Retinal pigment epithelial cell (primary cell): ENCODE measurements at regions not wholly inside any gene's neighbourhood (a gene's known extent, or its start where the extent isn't known, plus 50 kb on each side); places are given as distances from the start of the nearest gene placed in this dataset.
"Not testable (repeated sequence)": the region's sequence is repeated elsewhere in the genome, so short reads cannot be mapped to it uniquely, and the experiment has no call there.

Source experiments
- DNase-seq: peaks from one replicate; pipeline ENCODE4 v3.0.0-alpha.2; 2010; ENCODE audit warnings: low read depth
- H3K4me3 ChIP-seq: 2 replicates; pipeline ENCODE4 v1.5.1; 2011; ENCODE audit warnings: mild to moderate bottlenecking, low read length, control low read depth, moderate library complexity
- CTCF ChIP-seq: conservative IDR thresholded peaks from 2 replicates; pipeline ENCODE4 v1.5.1; 2011; ENCODE audit warnings: low read depth, low read length, control low read depth, inconsistent platforms

- H3K4me3 ChIP-seq, result no peak overlapping the region
- no peak for DNase-seq
- no peak for TF ChIP-seq CTCF
Observed at GRCh38 chr2:187877391-187877790, 323.2 kb upstream of the TFPI start.

GRCh38 chr2:187878112-187878511 is 323.9 kb upstream of the TFPI start:
- H3K4me3 ChIP-seq, result no peak overlapping the region
- no peak for DNase-seq
- TF ChIP-seq CTCF, result no peak

GRCh38 chr2:187879491-187879890 is 325.3 kb upstream of the TFPI start:
- DNase-seq, result peak; percentile 59
- H3K4me3 ChIP-seq, result no peak overlapping the region
- TF ChIP-seq CTCF, result no peak

GRCh38 chr2:187884003-187884402 is 329.8 kb upstream of the TFPI start:
- TF ChIP-seq CTCF, result no peak
- no peak overlapping the region for H3K4me3 ChIP-seq
- DNase-seq, result no peak

GRCh38 chr2:187890690-187891089 is 336.5 kb upstream of the TFPI start:
- no peak overlapping the region for H3K4me3 ChIP-seq
- TF ChIP-seq CTCF, result no peak
- DNase-seq, result no peak

GRCh38 chr2:187900021-187900420 is 345.8 kb upstream of the TFPI start:
- no peak for TF ChIP-seq CTCF
- no peak overlapping the region for H3K4me3 ChIP-seq
- DNase-seq, result no peak

- no peak for TF ChIP-seq CTCF
- no peak overlapping the region for H3K4me3 ChIP-seq
- DNase-seq, result no peak
Observed at GRCh38 chr2:187906021-187906420, 351.8 kb upstream of the TFPI start.

- DNase-seq, H3K4me3 ChIP-seq: not testable (repeated sequence)
Observed at GRCh38 chr2:187910922-187911321, 356.7 kb upstream of the TFPI start.
